ENCODE measurements at regions not wholly inside any gene's neighbourhood (a gene's known extent, or its start where the extent isn't known, plus 50 kb on each side); places are given as distances from the start of the nearest gene placed in this dataset.
"Not testable (repeated sequence)": the region's sequence is repeated elsewhere in the genome, so short reads cannot be mapped to it uniquely, and the experiment has no call there.

DNA sequence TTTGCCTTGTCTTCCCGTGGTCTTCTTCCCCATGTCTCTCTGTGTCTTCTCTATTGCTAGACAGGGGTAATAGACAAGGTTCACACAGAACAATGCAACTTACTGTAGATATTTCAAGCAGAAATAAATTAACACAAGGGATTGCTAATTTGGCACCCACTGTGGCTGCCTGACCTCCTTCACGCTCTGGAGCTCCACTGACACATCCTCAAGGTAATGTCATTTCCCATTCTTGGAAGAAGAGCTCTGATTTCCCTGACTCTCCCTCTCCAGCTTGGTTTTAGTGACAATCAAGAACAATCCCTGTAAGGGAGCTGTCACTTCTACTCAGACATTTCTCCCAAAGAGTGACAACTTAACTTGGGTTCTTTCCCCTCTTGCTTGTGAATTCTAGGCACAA lies 105.4 kb upstream of the NAP1L1 start:
- no peak overlapping the region for H3K9ac ChIP-seq (ENCODE audit: low read depth in 1 of 3, low read length in 3 of 3)
- no peak overlapping the region for H3K27ac ChIP-seq (ENCODE audit: low read depth, low read length)
- no peak overlapping the region for H3K4me3 ChIP-seq (ENCODE audit: low read length in 3 of 3)
- H3K9me3 ChIP-seq (ENCODE audit: control insufficient read depth in 3 of 3, low read length in 3 of 3), result no peaks in the 10 kb centered on the region
- no peaks in the 10 kb centered on the region for H3K27me3 ChIP-seq (ENCODE audit: control insufficient read depth in 3 of 3, insufficient read depth in 3 of 3, low read length in 3 of 3)
- no peaks in the 10 kb centered on the region for H3K4me1 ChIP-seq (ENCODE audit: control insufficient read depth in 3 of 3, insufficient read depth in 3 of 3, low read length in 3 of 3)
- no peaks in the 10 kb centered on the region for H3K36me3 ChIP-seq (ENCODE audit: control insufficient read depth in 3 of 3, insufficient read depth in 3 of 3, low read length in 3 of 3)

GRCh38 chr12:76187177-76187576 lies 102.7 kb upstream of the NAP1L1 start:
- no peak overlapping the region for H3K4me3 ChIP-seq (ENCODE audit: low read length in 3 of 3)
- no peak overlapping the region for H3K27ac ChIP-seq (ENCODE audit: low read depth, low read length)
- H3K9me3 ChIP-seq (ENCODE audit: control insufficient read depth in 3 of 3, low read length in 3 of 3), result no peaks in the 10 kb centered on the region
- H3K27me3 ChIP-seq (ENCODE audit: control insufficient read depth in 3 of 3, insufficient read depth in 3 of 3, low read length in 3 of 3), result no peaks in the 10 kb centered on the region
- no peaks in the 10 kb centered on the region for H3K36me3 ChIP-seq (ENCODE audit: control insufficient read depth in 3 of 3, insufficient read depth in 3 of 3, low read length in 3 of 3)
- H3K4me1 ChIP-seq (ENCODE audit: control insufficient read depth in 3 of 3, insufficient read depth in 3 of 3, low read length in 3 of 3), result no peaks in the 10 kb centered on the region
- no peak overlapping the region for H3K9ac ChIP-seq (ENCODE audit: low read depth in 1 of 3, low read length in 3 of 3)

DNA sequence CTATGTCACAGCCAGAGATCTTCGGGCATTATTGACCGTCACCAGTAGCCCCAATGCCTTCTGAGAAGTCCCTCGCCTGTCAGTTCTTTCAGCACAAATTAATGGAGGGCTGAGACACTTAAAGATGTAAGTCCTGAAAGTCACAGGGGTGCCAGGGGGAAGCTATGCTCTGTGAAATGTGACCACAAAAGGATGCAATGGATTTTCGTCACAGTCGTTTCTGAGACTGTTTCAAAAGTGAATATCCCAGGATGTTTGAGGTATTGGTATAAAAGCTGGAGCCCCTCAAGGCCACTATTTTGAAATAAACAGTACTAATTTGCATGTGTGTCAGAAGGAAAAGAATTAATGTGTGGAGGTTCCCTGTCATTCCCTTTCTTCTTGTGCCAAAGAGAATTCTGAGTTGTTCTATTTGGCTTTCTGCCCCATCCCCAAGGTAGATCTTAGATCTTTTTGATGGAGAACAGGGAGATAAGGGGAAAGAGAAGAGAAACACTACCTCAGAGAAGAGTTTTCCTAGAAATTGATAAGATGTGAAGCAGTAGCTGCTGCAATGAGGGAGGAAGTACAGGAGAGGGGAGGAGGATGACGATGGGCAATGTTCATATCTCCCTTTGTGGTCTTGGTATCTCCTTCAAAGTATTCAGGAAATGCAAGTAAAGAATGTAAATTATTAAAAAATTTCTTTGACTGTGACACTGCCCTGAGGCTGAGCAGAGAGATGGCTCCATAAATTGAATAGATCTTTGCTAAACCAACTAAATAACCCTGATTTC lies 101.8 kb upstream of the NAP1L1 start:
- Histone ChIP-seq H3K36me3 (ENCODE audit: control insufficient read depth in 3 of 3, insufficient read depth in 3 of 3, low read length in 3 of 3) (no peaks in the 10 kb centered on the region), H3K4me1 (ENCODE audit: control insufficient read depth in 3 of 3, insufficient read depth in 3 of 3, low read length in 3 of 3) (no peaks in the 10 kb centered on the region), H3K9me3 (ENCODE audit: control insufficient read depth in 3 of 3, low read length in 3 of 3) (no peaks in the 10 kb centered on the region), H3K4me3 (ENCODE audit: low read length in 3 of 3) (no peak overlapping the region), H3K9ac (ENCODE audit: low read depth in 1 of 3, low read length in 3 of 3) (no peak overlapping the region), H3K27ac (ENCODE audit: low read depth, low read length) (no peak overlapping the region), H3K27me3 (ENCODE audit: control insufficient read depth in 3 of 3, insufficient read depth in 3 of 3, low read length in 3 of 3) (no peaks in the 10 kb centered on the region)

- H3K4me1 ChIP-seq (ENCODE audit: control insufficient read depth in 3 of 3, insufficient read depth in 3 of 3, low read length in 3 of 3), result no peaks in the 10 kb centered on the region
- no peak overlapping the region for H3K9ac ChIP-seq (ENCODE audit: low read depth in 1 of 3, low read length in 3 of 3)
These were observed 99.1 kb upstream of the NAP1L1 start for GRCh38 chr12:76183459-76184186.

GRCh38 chr12:76180401-76181277 lies 96.2 kb upstream of the NAP1L1 start:
- Histone ChIP-seq H3K9me3 (ENCODE audit: control insufficient read depth in 3 of 3, low read length in 3 of 3) (no peaks in the 10 kb centered on the region), H3K4me1 (ENCODE audit: control insufficient read depth in 3 of 3, insufficient read depth in 3 of 3, low read length in 3 of 3) (no peaks in the 10 kb centered on the region), H3K27ac (ENCODE audit: low read depth, low read length) (no peak overlapping the region), H3K27me3 (ENCODE audit: control insufficient read depth in 3 of 3, insufficient read depth in 3 of 3, low read length in 3 of 3) (no peaks in the 10 kb centered on the region), H3K36me3 (ENCODE audit: control insufficient read depth in 3 of 3, insufficient read depth in 3 of 3, low read length in 3 of 3) (no peaks in the 10 kb centered on the region), H3K9ac (ENCODE audit: low read depth in 1 of 3, low read length in 3 of 3) (no peak overlapping the region), H3K4me3 (ENCODE audit: low read length in 3 of 3) (no peak overlapping the region)

More at GRCh38 chr12:76183459-76184186, 99.1 kb upstream of the NAP1L1 start:
- Histone ChIP-seq H3K36me3 (ENCODE audit: control insufficient read depth in 3 of 3, insufficient read depth in 3 of 3, low read length in 3 of 3) (no peaks in the 10 kb centered on the region), H3K9me3 (ENCODE audit: control insufficient read depth in 3 of 3, low read length in 3 of 3) (no peaks in the 10 kb centered on the region), H3K27me3 (ENCODE audit: control insufficient read depth in 3 of 3, insufficient read depth in 3 of 3, low read length in 3 of 3) (no peaks in the 10 kb centered on the region), H3K27ac (ENCODE audit: low read depth, low read length) (no peak overlapping the region), H3K4me3 (ENCODE audit: low read length in 3 of 3) (no peak overlapping the region)

DNA sequence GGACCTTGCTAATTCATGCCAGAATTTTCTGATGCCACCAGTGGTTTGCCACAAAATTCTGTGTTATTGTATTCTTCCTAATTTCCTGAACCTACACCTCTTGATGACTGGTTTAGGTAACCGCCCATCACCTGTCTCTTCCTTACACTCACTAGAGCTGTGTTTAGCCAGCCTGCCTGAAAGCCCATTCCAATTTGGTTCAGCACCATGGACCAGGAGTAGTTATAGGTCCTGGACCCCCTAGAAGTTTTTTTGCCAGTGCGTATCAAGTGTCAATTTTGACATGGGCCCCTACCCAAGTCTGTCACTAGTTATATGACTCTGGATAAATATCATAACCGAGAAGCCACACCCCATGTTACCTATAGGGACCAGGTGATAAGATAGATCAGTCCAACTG lies 94.0 kb upstream of the NAP1L1 start:
- H3K27ac ChIP-seq (ENCODE audit: low read depth, low read length), result no peak overlapping the region
- no peaks in the 10 kb centered on the region for H3K4me1 ChIP-seq (ENCODE audit: control insufficient read depth in 3 of 3, insufficient read depth in 3 of 3, low read length in 3 of 3)
- no peaks in the 10 kb centered on the region for H3K27me3 ChIP-seq (ENCODE audit: control insufficient read depth in 3 of 3, insufficient read depth in 3 of 3, low read length in 3 of 3)
- H3K4me3 ChIP-seq (ENCODE audit: low read length in 3 of 3), result no peak overlapping the region
- H3K9me3 ChIP-seq (ENCODE audit: control insufficient read depth in 3 of 3, low read length in 3 of 3), result no peaks in the 10 kb centered on the region
- H3K36me3 ChIP-seq (ENCODE audit: control insufficient read depth in 3 of 3, insufficient read depth in 3 of 3, low read length in 3 of 3), result no peaks in the 10 kb centered on the region
- H3K9ac ChIP-seq (ENCODE audit: low read depth in 1 of 3, low read length in 3 of 3), result no peak overlapping the region

GRCh38 chr12:76177821-76178220 lies 93.3 kb upstream of the NAP1L1 start:
- no peak overlapping the region for H3K27ac ChIP-seq (ENCODE audit: low read depth, low read length)
- no peaks in the 10 kb centered on the region for H3K4me1 ChIP-seq (ENCODE audit: control insufficient read depth in 3 of 3, insufficient read depth in 3 of 3, low read length in 3 of 3)
- H3K27me3 ChIP-seq (ENCODE audit: control insufficient read depth in 3 of 3, insufficient read depth in 3 of 3, low read length in 3 of 3), result no peaks in the 10 kb centered on the region
- H3K9me3 ChIP-seq (ENCODE audit: control insufficient read depth in 3 of 3, low read length in 3 of 3), result no peaks in the 10 kb centered on the region
- no peaks in the 10 kb centered on the region for H3K36me3 ChIP-seq (ENCODE audit: control insufficient read depth in 3 of 3, insufficient read depth in 3 of 3, low read length in 3 of 3)
- H3K4me3 ChIP-seq (ENCODE audit: low read length in 3 of 3), result no peak overlapping the region
- no peak overlapping the region for H3K9ac ChIP-seq (ENCODE audit: low read depth in 1 of 3, low read length in 3 of 3)

DNA sequence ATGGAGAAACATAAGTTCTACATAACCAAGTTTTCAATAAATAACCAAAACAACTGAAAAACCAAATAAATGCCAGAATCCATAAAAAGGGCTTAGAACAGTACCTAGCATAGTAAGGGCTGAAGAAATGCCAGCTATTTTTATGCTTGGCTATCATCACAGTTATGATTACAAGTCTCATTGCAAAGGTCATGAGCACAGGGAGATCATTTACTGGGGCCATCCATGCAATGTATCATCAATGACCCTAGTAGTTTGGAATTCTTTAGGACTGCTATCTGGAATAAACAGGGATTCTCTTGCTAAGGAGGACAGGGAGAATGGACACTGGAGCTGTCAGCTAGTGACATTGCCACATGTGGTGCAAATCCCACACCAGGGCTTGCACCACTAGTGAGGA lies 92.5 kb upstream of the NAP1L1 start:
- H3K9me3 ChIP-seq (ENCODE audit: control insufficient read depth in 3 of 3, low read length in 3 of 3), result no peaks in the 10 kb centered on the region
- no peak overlapping the region for H3K9ac ChIP-seq (ENCODE audit: low read depth in 1 of 3, low read length in 3 of 3)
- no peak overlapping the region for H3K27ac ChIP-seq (ENCODE audit: low read depth, low read length)
- no peak overlapping the region for H3K4me3 ChIP-seq (ENCODE audit: low read length in 3 of 3)
- H3K4me1 ChIP-seq (ENCODE audit: control insufficient read depth in 3 of 3, insufficient read depth in 3 of 3, low read length in 3 of 3), result no peaks in the 10 kb centered on the region
- no peaks in the 10 kb centered on the region for H3K27me3 ChIP-seq (ENCODE audit: control insufficient read depth in 3 of 3, insufficient read depth in 3 of 3, low read length in 3 of 3)
- no peaks in the 10 kb centered on the region for H3K36me3 ChIP-seq (ENCODE audit: control insufficient read depth in 3 of 3, insufficient read depth in 3 of 3, low read length in 3 of 3)

- H3K9ac ChIP-seq (ENCODE audit: low read depth in 1 of 3, low read length in 3 of 3); H3K4me1 ChIP-seq (ENCODE audit: control insufficient read depth in 3 of 3, insufficient read depth in 3 of 3, low read length in 3 of 3); H3K27me3 ChIP-seq (ENCODE audit: control insufficient read depth in 3 of 3, insufficient read depth in 3 of 3, low read length in 3 of 3); H3K4me3 ChIP-seq (ENCODE audit: low read length in 3 of 3); H3K36me3 ChIP-seq (ENCODE audit: control insufficient read depth in 3 of 3, insufficient read depth in 3 of 3, low read length in 3 of 3); H3K9me3 ChIP-seq (ENCODE audit: control insufficient read depth in 3 of 3, low read length in 3 of 3); H3K27ac ChIP-seq (ENCODE audit: low read depth, low read length): not testable (repeated sequence)
These were observed 91.5 kb upstream of the NAP1L1 start for GRCh38 chr12:76175946-76176345.

GRCh38 chr12:76173756-76174155 lies 89.3 kb upstream of the NAP1L1 start:
- Histone ChIP-seq H3K36me3 (ENCODE audit: control insufficient read depth in 3 of 3, insufficient read depth in 3 of 3, low read length in 3 of 3) (no peaks in the 10 kb centered on the region), H3K27me3 (ENCODE audit: control insufficient read depth in 3 of 3, insufficient read depth in 3 of 3, low read length in 3 of 3) (peaks cover 0 to 6% (median 0%) of the 10 kb centered on the region in 3 donors), H3K4me3 (ENCODE audit: low read length in 3 of 3) (no peak overlapping the region), H3K9ac (ENCODE audit: low read depth in 1 of 3, low read length in 3 of 3) (no peak overlapping the region), H3K27ac (ENCODE audit: low read depth, low read length) (no peak overlapping the region), H3K9me3 (ENCODE audit: control insufficient read depth in 3 of 3, low read length in 3 of 3) (no peaks in the 10 kb centered on the region), H3K4me1 (ENCODE audit: control insufficient read depth in 3 of 3, insufficient read depth in 3 of 3, low read length in 3 of 3) (no peaks in the 10 kb centered on the region)
